ENCODE measurements at regions not wholly inside any gene's neighbourhood (a gene's known extent, or its start where the extent isn't known, plus 50 kb on each side); places are given as distances from the start of the nearest gene placed in this dataset.

- no peak for DNase-seq (ENCODE audit: low read depth, low spot score)
- CTCF ChIA-PET = no interaction called here
- Histone ChIP-seq H3K9ac (ENCODE audit: control insufficient read depth, insufficient read depth, low read length) (no peak overlapping the region), H3K36me3 (ENCODE audit: control insufficient read depth in 2 of 2, insufficient read depth in 2 of 2, low read length in 1 of 2) (no peaks in the 10 kb centered on the region), H3K4me1 (ENCODE audit: control insufficient read depth, insufficient read depth, low read length) (no peaks in the 10 kb centered on the region), H3K4me3 (no peak overlapping the region), H3K79me2 (ENCODE audit: control insufficient read depth, insufficient read depth, low read length) (no peaks in the 10 kb centered on the region), H3K27me3 (replicated peaks in 1 of 2; ENCODE audit: control insufficient read depth in 2 of 2, insufficient read depth in 2 of 2, low read length in 1 of 2) (no peaks in the 10 kb centered on the region), H2AFZ (ENCODE audit: control insufficient read depth, low read depth, low read length) (no peak overlapping the region), H3K27ac (ENCODE audit: control insufficient read depth, insufficient read depth) (no peak overlapping the region), H3K4me2 (ENCODE audit: control insufficient read depth, insufficient read depth) (no peak overlapping the region), H4K20me1 (ENCODE audit: control insufficient read depth, insufficient read depth) (no peaks in the 10 kb centered on the region), H3K9me3 (replicated peaks; ENCODE audit: control insufficient read depth, insufficient read depth, low read length) (no peaks in the 10 kb centered on the region)
- POLR2A ChIA-PET = no interaction called here
- no TSS peak for BruUV-seq (replicated peaks)
- TF ChIP-seq KAT2A (conservative IDR thresholded peaks at IDR 0.05; ENCODE audit: control insufficient read depth, low read depth, low read length) (no peak), SMAD1 (IDR thresholded peaks at IDR 0.05; ENCODE audit: low read depth, partially characterized antibody) (no peak), BHLHE40 (IDR thresholded peaks at IDR 0.05; ENCODE audit: borderline replicate concordance in 1 of 2, low read depth in 2 of 2, low read length in 1 of 2) (no peak)
- intact Hi-C loops (cut with micrococcal nuclease; ENCODE audit: unreplicated experiment) = no loop called here
- WGBS (ENCODE audit: insufficient coverage, insufficient replicate concordance, low lambda C conversion rate, missing lambda C conversion rate) = 0% methylated on average over 1 of the region's 1 CpG
- RAD21 ChIA-PET (ENCODE audit: unreplicated experiment) = no interaction called here
- ATAC-seq = no peak
- in situ Hi-C loops (cut with MboI) = no loop called here
- no peak for FAIRE-seq
- SMC1A ChIA-PET (ENCODE audit: uncharacterized antibody, unreplicated experiment) = no interaction called here
These were observed 547.0 kb upstream of the COX7C start for GRCh38 chr5:86070719-86071118.

GRCh38 chr5:86074297-86074696 is 543.4 kb upstream of the COX7C start:
- Histone ChIP-seq H3K9ac (ENCODE audit: control insufficient read depth, insufficient read depth, low read length) (no peak overlapping the region), H3K9me3 (replicated peaks; ENCODE audit: control insufficient read depth, insufficient read depth, low read length) (no peaks in the 10 kb centered on the region), H3K36me3 (ENCODE audit: control insufficient read depth in 2 of 2, insufficient read depth in 2 of 2, low read length in 1 of 2) (no peaks in the 10 kb centered on the region), H3K27me3 (replicated peaks in 1 of 2; ENCODE audit: control insufficient read depth in 2 of 2, insufficient read depth in 2 of 2, low read length in 1 of 2) (no peaks in the 10 kb centered on the region), H3K4me2 (ENCODE audit: control insufficient read depth, insufficient read depth) (no peak overlapping the region), H3K27ac (ENCODE audit: control insufficient read depth, insufficient read depth) (no peak overlapping the region), H3K4me3 (no peak overlapping the region), H3K4me1 (ENCODE audit: control insufficient read depth, insufficient read depth, low read length) (no peaks in the 10 kb centered on the region), H2AFZ (ENCODE audit: control insufficient read depth, low read depth, low read length) (no peak overlapping the region), H3K79me2 (ENCODE audit: control insufficient read depth, insufficient read depth, low read length) (no peaks in the 10 kb centered on the region), H4K20me1 (ENCODE audit: control insufficient read depth, insufficient read depth) (no peaks in the 10 kb centered on the region)
- RAD21 ChIA-PET (ENCODE audit: unreplicated experiment) = no interaction called here
- no peak for DNase-seq (ENCODE audit: low read depth, low spot score)
- no TSS peak for BruUV-seq (replicated peaks)
- CTCF ChIA-PET = no interaction called here
- no peak for ATAC-seq
- WGBS (ENCODE audit: insufficient coverage, insufficient replicate concordance, low lambda C conversion rate, missing lambda C conversion rate) = 3% methylated on average over 3 of the region's 3 CpGs
- SMC1A ChIA-PET (ENCODE audit: uncharacterized antibody, unreplicated experiment) = no interaction called here
- in situ Hi-C loops (cut with MboI) (no loop called here), intact Hi-C loops (cut with micrococcal nuclease; ENCODE audit: unreplicated experiment) (no loop called here)
- POLR2A ChIA-PET = no interaction called here
- FAIRE-seq = no peak
- TF ChIP-seq SP1 (IDR thresholded peaks at IDR 0.05; ENCODE audit: low read depth, low read length) (no peak), YY1 (IDR thresholded peaks at IDR 0.05; ENCODE audit: low read depth, low read length) (no peak), SMC3 (IDR thresholded peaks at IDR 0.05; ENCODE audit: borderline replicate concordance, low read length) (no peak), USF1 (IDR thresholded peaks at IDR 0.05; ENCODE audit: borderline replicate concordance, extremely low read length, insufficient read depth, low read depth, low read length) (no peak), NR2C1 (IDR thresholded peaks at IDR 0.05) (no peak), TAF1 (IDR thresholded peaks at IDR 0.05; ENCODE audit: borderline replicate concordance, low read depth, low read length) (no peak), LARP7 (IDR thresholded peaks at IDR 0.05) (no peak), KDM1A (IDR thresholded peaks at IDR 0.05; ENCODE audit: borderline replicate concordance) (no peak), ZBTB40 (IDR thresholded peaks at IDR 0.05; ENCODE audit: borderline replicate concordance) (no peak)
